ENCODE measurements at regions not wholly inside any gene's neighbourhood (a gene's known extent, or its start where the extent isn't known, plus 50 kb on each side); places are given as distances from the start of the nearest gene placed in this dataset.

GRCh38 chr3:67907735-67908134 is 253.3 kb upstream of the SUCLG2 start:
- Histone ChIP-seq H3K36me3 (ENCODE audit: control insufficient read depth in 1 of 2, insufficient read depth in 2 of 2, low read depth in 1 of 2, low read length in 2 of 2) (no peaks in the 10 kb centered on the region), H3K27me3 (ENCODE audit: control insufficient read depth in 1 of 2, insufficient read depth in 1 of 2, low read length in 2 of 2) (no peaks in the 10 kb centered on the region)

GRCh38 chr3:67906261-67906660 is 251.8 kb upstream of the SUCLG2 start:
- H3K27me3 ChIP-seq (ENCODE audit: control insufficient read depth in 1 of 2, insufficient read depth in 1 of 2, low read length in 2 of 2): no peaks in the 10 kb centered on the region
- WGBS: 100% methylated on average over 3 of the region's 4 CpGs
- no peak overlapping the region for H2BK15ac ChIP-seq (ENCODE audit: low read depth, poor library complexity, severe bottlenecking)
- no peak overlapping the region for H3K14ac ChIP-seq (ENCODE audit: low read length in 2 of 2)
- no peak overlapping the region for H2BK120ac ChIP-seq (ENCODE audit: low read depth, low read length)
- peaks cover 10% of the 10 kb centered on the region for H3K9me3 ChIP-seq (ENCODE audit: control insufficient read depth, low read length)
- H4K91ac ChIP-seq (ENCODE audit: low read length): no peak overlapping the region
- H3K4ac ChIP-seq (ENCODE audit: low read depth in 1 of 2, low read length in 2 of 2): no peak overlapping the region
- no peak overlapping the region for H3K27ac ChIP-seq (ENCODE audit: low read length, poor library complexity, severe bottlenecking)
- no peak overlapping the region for H2BK5ac ChIP-seq (ENCODE audit: low read depth, low read length, poor library complexity, severe bottlenecking)
- no peak overlapping the region for H3K4me2 ChIP-seq (ENCODE audit: low read length, poor library complexity, severe bottlenecking)
- H3K23ac ChIP-seq (ENCODE audit: low read length in 2 of 2): no peak overlapping the region
- DNase-seq: no peak
- H3K79me1 ChIP-seq (replicated peaks; ENCODE audit: low read length, poor library complexity, severe bottlenecking): no peaks in the 10 kb centered on the region
- H3K9ac ChIP-seq (ENCODE audit: low read length): no peak overlapping the region
- no peak overlapping the region for H4K8ac ChIP-seq (ENCODE audit: low read length)
- no peaks in the 10 kb centered on the region for H3K36me3 ChIP-seq (ENCODE audit: control insufficient read depth in 1 of 2, insufficient read depth in 2 of 2, low read depth in 1 of 2, low read length in 2 of 2)
- H2BK12ac ChIP-seq (ENCODE audit: low read length in 2 of 2): no peak overlapping the region
- H3K4me3 ChIP-seq (ENCODE audit: insufficient read depth in 1 of 2, low read depth in 1 of 2, low read length in 2 of 2): no peak overlapping the region
- H3K18ac ChIP-seq (ENCODE audit: low read depth in 1 of 2, low read length in 2 of 2): no peak overlapping the region
- no peaks in the 10 kb centered on the region for H3K4me1 ChIP-seq (ENCODE audit: control insufficient read depth, insufficient read depth, low read depth, low read length)
- H2AK5ac ChIP-seq (ENCODE audit: low read length, severe bottlenecking): no peak overlapping the region
- H2AFZ ChIP-seq (ENCODE audit: low read depth, low read length): no peak overlapping the region

More at GRCh38 chr3:67907735-67908134, 253.3 kb upstream of the SUCLG2 start:
- DNase-seq: no peak
- Histone ChIP-seq H3K4me2 (ENCODE audit: low read length, poor library complexity, severe bottlenecking) (no peak overlapping the region), H3K4me3 (ENCODE audit: insufficient read depth in 1 of 2, low read depth in 1 of 2, low read length in 2 of 2) (no peak overlapping the region), H3K79me1 (replicated peaks; ENCODE audit: low read length, poor library complexity, severe bottlenecking) (no peaks in the 10 kb centered on the region), H3K4ac (ENCODE audit: low read depth in 1 of 2, low read length in 2 of 2) (no peak overlapping the region), H3K23ac (ENCODE audit: low read length in 2 of 2) (no peak overlapping the region), H3K14ac (ENCODE audit: low read length in 2 of 2) (no peak overlapping the region), H3K18ac (ENCODE audit: low read depth in 1 of 2, low read length in 2 of 2) (no peak overlapping the region), H2AFZ (ENCODE audit: low read depth, low read length) (no peak overlapping the region), H2BK5ac (ENCODE audit: low read depth, low read length, poor library complexity, severe bottlenecking) (no peak overlapping the region), H3K9me3 (ENCODE audit: control insufficient read depth, low read length) (peaks cover 11% of the 10 kb centered on the region), H2BK15ac (ENCODE audit: low read depth, poor library complexity, severe bottlenecking) (no peak overlapping the region), H3K4me1 (ENCODE audit: control insufficient read depth, insufficient read depth, low read depth, low read length) (no peaks in the 10 kb centered on the region), H3K9ac (ENCODE audit: low read length) (no peak overlapping the region), H2AK5ac (ENCODE audit: low read length, severe bottlenecking) (no peak overlapping the region), H4K8ac (ENCODE audit: low read length) (no peak overlapping the region), H2BK120ac (ENCODE audit: low read depth, low read length) (no peak overlapping the region), H3K27ac (ENCODE audit: low read length, poor library complexity, severe bottlenecking) (no peak overlapping the region), H4K91ac (ENCODE audit: low read length) (no peak overlapping the region), H2BK12ac (ENCODE audit: low read length in 2 of 2) (no peak overlapping the region)
- WGBS: 53% methylated on average over 1 of the region's 1 CpG

GRCh38 chr3:67901681-67902080 is 247.3 kb upstream of the SUCLG2 start:
- Histone ChIP-seq H3K18ac (ENCODE audit: low read depth in 1 of 2, low read length in 2 of 2) (no peak overlapping the region), H2BK120ac (ENCODE audit: low read depth, low read length) (no peak overlapping the region), H3K23ac (ENCODE audit: low read length in 2 of 2) (no peak overlapping the region), H3K27me3 (ENCODE audit: control insufficient read depth in 1 of 2, insufficient read depth in 1 of 2, low read length in 2 of 2) (no peaks in the 10 kb centered on the region), H3K27ac (ENCODE audit: low read length, poor library complexity, severe bottlenecking) (no peak overlapping the region), H2BK5ac (ENCODE audit: low read depth, low read length, poor library complexity, severe bottlenecking) (no peak overlapping the region), H2BK12ac (ENCODE audit: low read length in 2 of 2) (no peak overlapping the region), H3K9me3 (ENCODE audit: control insufficient read depth, low read length) (peaks cover 4% of the 10 kb centered on the region), H3K4me2 (ENCODE audit: low read length, poor library complexity, severe bottlenecking) (no peak overlapping the region), H3K79me1 (replicated peaks; ENCODE audit: low read length, poor library complexity, severe bottlenecking) (no peaks in the 10 kb centered on the region), H3K4ac (ENCODE audit: low read depth in 1 of 2, low read length in 2 of 2) (no peak overlapping the region), H3K9ac (ENCODE audit: low read length) (no peak overlapping the region), H3K14ac (ENCODE audit: low read length in 2 of 2) (no peak overlapping the region), H4K8ac (ENCODE audit: low read length) (no peak overlapping the region), H4K91ac (ENCODE audit: low read length) (no peak overlapping the region), H2AK5ac (ENCODE audit: low read length, severe bottlenecking) (no peak overlapping the region), H3K4me1 (ENCODE audit: control insufficient read depth, insufficient read depth, low read depth, low read length) (no peaks in the 10 kb centered on the region), H3K36me3 (ENCODE audit: control insufficient read depth in 1 of 2, insufficient read depth in 2 of 2, low read depth in 1 of 2, low read length in 2 of 2) (no peaks in the 10 kb centered on the region), H2AFZ (ENCODE audit: low read depth, low read length) (no peak overlapping the region), H2BK15ac (ENCODE audit: low read depth, poor library complexity, severe bottlenecking) (no peak overlapping the region), H3K4me3 (ENCODE audit: insufficient read depth in 1 of 2, low read depth in 1 of 2, low read length in 2 of 2) (no peak overlapping the region)
- no CpG with 5 or more reads among the region's 1 CpG for WGBS
- DNase-seq: no peak

- no peak overlapping the region for H3K4me2 ChIP-seq (ENCODE audit: low read length, poor library complexity, severe bottlenecking)
- H3K4me3 ChIP-seq (ENCODE audit: insufficient read depth in 1 of 2, low read depth in 1 of 2, low read length in 2 of 2): no peak overlapping the region
- H3K27me3 ChIP-seq (ENCODE audit: control insufficient read depth in 1 of 2, insufficient read depth in 1 of 2, low read length in 2 of 2): no peaks in the 10 kb centered on the region
- H3K27ac ChIP-seq (ENCODE audit: low read length, poor library complexity, severe bottlenecking): no peak overlapping the region
- no peaks in the 10 kb centered on the region for H3K4me1 ChIP-seq (ENCODE audit: control insufficient read depth, insufficient read depth, low read depth, low read length)
- no peak overlapping the region for H2BK5ac ChIP-seq (ENCODE audit: low read depth, low read length, poor library complexity, severe bottlenecking)
- no peak overlapping the region for H3K4ac ChIP-seq (ENCODE audit: low read depth in 1 of 2, low read length in 2 of 2)
- DNase-seq: no peak
- H2BK12ac ChIP-seq (ENCODE audit: low read length in 2 of 2): no peak overlapping the region
- no peak overlapping the region for H3K23ac ChIP-seq (ENCODE audit: low read length in 2 of 2)
- no peak overlapping the region for H3K14ac ChIP-seq (ENCODE audit: low read length in 2 of 2)
- no peak overlapping the region for H4K91ac ChIP-seq (ENCODE audit: low read length)
- no peaks in the 10 kb centered on the region for H3K79me1 ChIP-seq (replicated peaks; ENCODE audit: low read length, poor library complexity, severe bottlenecking)
- peaks cover 7% of the 10 kb centered on the region for H3K9me3 ChIP-seq (ENCODE audit: control insufficient read depth, low read length)
- H2BK120ac ChIP-seq (ENCODE audit: low read depth, low read length): no peak overlapping the region
- no peak overlapping the region for H3K9ac ChIP-seq (ENCODE audit: low read length)
- H4K8ac ChIP-seq (ENCODE audit: low read length): no peak overlapping the region
- no peaks in the 10 kb centered on the region for H3K36me3 ChIP-seq (ENCODE audit: control insufficient read depth in 1 of 2, insufficient read depth in 2 of 2, low read depth in 1 of 2, low read length in 2 of 2)
- H2AK5ac ChIP-seq (ENCODE audit: low read length, severe bottlenecking): no peak overlapping the region
- WGBS: no CpG with 5 or more reads among the region's 1 CpG
- no peak overlapping the region for H2BK15ac ChIP-seq (ENCODE audit: low read depth, poor library complexity, severe bottlenecking)
- H2AFZ ChIP-seq (ENCODE audit: low read depth, low read length): no peak overlapping the region
- H3K18ac ChIP-seq (ENCODE audit: low read depth in 1 of 2, low read length in 2 of 2): no peak overlapping the region
Measured at GRCh38 chr3:67898916-67899315, 244.5 kb upstream of the SUCLG2 start.
